A673 (cell line): ENCODE measurements at regions not wholly inside any gene's neighbourhood (a gene's known extent, or its start where the extent isn't known, plus 50 kb on each side); places are given as distances from the start of the nearest gene placed in this dataset.
"Not testable (repeated sequence)": the region's sequence is repeated elsewhere in the genome, so short reads cannot be mapped to it uniquely, and the experiment has no call there.

Source experiments
- BruUV-seq: library from RNA; stranded (reverse); fragments of 400-500 nt; replicated peaks from 2 replicates; lab custom pipeline; 2021; lab: Mats Ljungman, UMichigan
- CTCF ChIA-PET: fragments of 300-600 bp; sonication (Branson Sonifier 250); formaldehyde crosslinking; loops from one replicate; lab custom pipeline; 2022; ENCODE audit warnings: antibody characterized with exemption; lab: Charles Lee
- POLR2A ChIA-PET: fragments of 300-600 bp; sonication (Branson Sonifier 250); formaldehyde crosslinking; loops from one replicate; lab custom pipeline; 2022; ENCODE audit warnings: antibody characterized with exemption; ENCODE audit not compliant: low non-redundant PET; lab: Charles Lee
- DNase-seq: peaks from one replicate; pipeline ENCODE4 v3.0.0-alpha.2; 2015; ENCODE audit warnings: low spot score
- H3K27ac ChIP-seq: fragments of 200-600 bp; sonication (generic); 2 replicates; pipeline ENCODE4 v1.5.1; 2016; ENCODE audit warnings: mixed run types, low read depth, mild to moderate bottlenecking, mixed read lengths, antibody characterized with exemption, low read length; ENCODE audit not compliant: poor library complexity, severe bottlenecking
- H3K27me3 ChIP-seq: fragments of 200-600 bp; sonication (generic); replicated peaks from 2 replicates; pipeline ENCODE4 v1.6.1; 2017; ENCODE audit warnings: mixed run types, low read depth, mild to moderate bottlenecking, mixed read lengths, antibody characterized with exemption, low read length; ENCODE audit not compliant: insufficient read depth, poor library complexity
- H3K36me3 ChIP-seq: fragments of 200-600 bp; sonication (generic); 2 replicates; pipeline ENCODE4 v1.6.1; 2016; ENCODE audit warnings: mixed run types, mild to moderate bottlenecking, mixed read lengths, antibody characterized with exemption, low read length; ENCODE audit not compliant: insufficient read depth, poor library complexity, severe bottlenecking
- H3K4me1 ChIP-seq: fragments of 200-600 bp; sonication (generic); 2 replicates; pipeline ENCODE4 v1.6.1; 2017; ENCODE audit warnings: mixed run types, mild to moderate bottlenecking, mixed read lengths, antibody characterized with exemption, low read length; ENCODE audit not compliant: insufficient read depth, poor library complexity, severe bottlenecking
- H3K4me3 ChIP-seq: fragments of 200-600 bp; sonication (generic); 2 replicates; pipeline ENCODE4 v1.5.1; 2016; ENCODE audit warnings: low read depth, mixed run types, mild to moderate bottlenecking, mixed read lengths, low read length; ENCODE audit not compliant: poor library complexity, severe bottlenecking
- H3K9me3 ChIP-seq: fragments of 200-600 bp; sonication (generic); 2 replicates; pipeline ENCODE4 v1.6.1; 2016; ENCODE audit warnings: mixed run types, low read depth, mild to moderate bottlenecking, mixed read lengths, antibody characterized with exemption, low read length; ENCODE audit not compliant: poor library complexity, severe bottlenecking
- CTCF ChIP-seq: fragments of 300-800, 200-600 bp; sonication (generic); conservative IDR thresholded peaks from 2 replicates; pipeline ENCODE4 v1.5.1; 2017; ENCODE audit warnings: low read depth, mild to moderate bottlenecking, antibody characterized with exemption, low read length, moderate library complexity, mixed read lengths
- EZH2 ChIP-seq: fragments of 200-600 bp; sonication (generic); IDR thresholded peaks from 2 replicates; pipeline ENCODE4 v1.6.1; 2017; ENCODE audit warnings: borderline replicate concordance, low read depth, mild to moderate bottlenecking, mixed read lengths, antibody characterized with exemption, low read length; ENCODE audit not compliant: poor library complexity, severe bottlenecking
- intact Hi-C: fragments of 100-400 bp; cut with micrococcal nuclease; formaldehyde crosslinking; loops from one replicate; pipeline ENCODE4 v1.10.0; 2022; ENCODE audit not compliant: unreplicated experiment

GRCh38 chr12:88812610-88813009, 232.3 kb upstream of the KITLG start:
- no peaks in the 10 kb centered on the region for H3K36me3 ChIP-seq
- H3K27me3 ChIP-seq = no peaks in the 10 kb centered on the region
- no peaks in the 10 kb centered on the region for H3K9me3 ChIP-seq
- TF ChIP-seq CTCF = no peak
- no peak for TF ChIP-seq EZH2
- intact Hi-C loops = no loop called here
- ChIA-PET CTCF (no interaction called here), POLR2A (no interaction called here)
- no peak for DNase-seq
- no peak overlapping the region for H3K27ac ChIP-seq
- no peaks in the 10 kb centered on the region for H3K4me1 ChIP-seq
- BruUV-seq = no TSS peak
- no peak overlapping the region for H3K4me3 ChIP-seq

GRCh38 chr12:88810806-88811205, 230.5 kb upstream of the KITLG start:
- no peaks in the 10 kb centered on the region for H3K9me3 ChIP-seq
- H3K27me3 ChIP-seq = no peaks in the 10 kb centered on the region
- ChIA-PET POLR2A (no interaction called here), CTCF (no interaction called here)
- intact Hi-C loops = no loop called here
- H3K36me3 ChIP-seq = no peaks in the 10 kb centered on the region
- H3K27ac ChIP-seq = no peak overlapping the region
- H3K4me3 ChIP-seq = no peak overlapping the region
- no peak for DNase-seq
- H3K4me1 ChIP-seq = no peaks in the 10 kb centered on the region
- no peak for TF ChIP-seq EZH2
- no TSS peak for BruUV-seq

GRCh38 chr12:88809841-88810240, 229.6 kb upstream of the KITLG start:
- CTCF ChIA-PET, H3K4me3 ChIP-seq, BruUV-seq, H3K4me1 ChIP-seq, H3K9me3 ChIP-seq, H3K27me3 ChIP-seq, intact Hi-C loops, H3K27ac ChIP-seq, H3K36me3 ChIP-seq, POLR2A ChIA-PET: not testable (repeated sequence)
- DNase-seq = peak; percentile 4

GRCh38 chr12:88805692-88806091, 225.4 kb upstream of the KITLG start:
- POLR2A ChIA-PET = no interaction called here

More at GRCh38 chr12:88805692-88806091, 225.4 kb upstream of the KITLG start:
- Histone ChIP-seq H3K27me3 (no peaks in the 10 kb centered on the region), H3K27ac (no peak overlapping the region), H3K36me3 (no peaks in the 10 kb centered on the region), H3K9me3 (no peaks in the 10 kb centered on the region), H3K4me1 (no peaks in the 10 kb centered on the region), H3K4me3 (no peak overlapping the region)
- no peak for TF ChIP-seq EZH2
- no peak for TF ChIP-seq CTCF
- no TSS peak for BruUV-seq
- CTCF ChIA-PET = no interaction called here
- no peak for DNase-seq
- intact Hi-C loops = no loop called here
